ENCODE measurements at regions not wholly inside any gene's neighbourhood (a gene's known extent, or its start where the extent isn't known, plus 50 kb on each side); places are given as distances from the start of the nearest gene placed in this dataset.

DNA sequence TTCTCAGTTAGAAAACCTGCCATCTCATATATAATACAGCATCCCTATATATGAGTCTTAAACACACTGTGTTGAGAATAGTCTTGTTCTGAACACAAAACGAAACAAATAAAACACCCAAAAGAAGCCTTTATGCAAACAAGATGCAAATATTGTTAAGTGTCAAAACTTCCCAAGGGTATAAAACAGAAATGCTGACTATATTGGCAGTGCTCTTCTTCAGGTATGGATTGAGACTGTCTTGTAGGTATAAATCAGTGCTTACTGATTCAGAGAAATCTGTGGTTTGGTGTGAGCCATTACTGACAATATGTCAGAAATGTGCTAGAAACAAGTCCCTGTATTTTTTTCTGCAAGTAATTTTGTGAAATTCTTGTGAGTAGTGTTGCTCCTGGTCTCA lies 82.8 kb upstream of the CTSO start:
- Mint-ChIP-seq H3K27ac (no peak overlapping the region), H3K27me3 (peaks cover 1 to 19% (median 8%) of the 10 kb centered on the region in 5 donors), H3K4me1 (no peaks in the 10 kb centered on the region), H3K36me3 (no peaks in the 10 kb centered on the region), H3K4me3 (no peak overlapping the region), H3K9me3 (peaks cover 0 to 3% (median 0%) of the 10 kb centered on the region in 9 donors)
- POLR2A ChIA-PET: no interaction called here
- DNase-seq: no peak
- no peak for ATAC-seq

DNA sequence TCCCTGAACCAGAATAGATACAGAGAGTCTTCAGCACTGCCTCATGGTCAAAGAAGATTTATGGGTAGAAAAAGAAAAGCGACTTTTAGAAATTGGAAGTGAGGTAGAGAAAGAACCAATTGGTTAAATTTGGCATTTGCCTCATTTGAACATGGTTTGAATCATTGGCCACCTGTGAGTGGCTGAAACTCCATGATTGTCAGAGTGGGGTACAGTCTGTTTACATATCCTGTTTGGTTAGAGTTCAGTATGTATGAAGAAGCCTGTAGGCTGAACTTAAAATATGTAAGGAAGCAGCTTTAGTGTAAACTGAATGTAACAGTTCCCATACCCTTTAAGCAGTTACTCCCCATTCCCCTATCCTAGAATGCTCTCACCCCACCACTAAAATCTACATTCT lies 76.0 kb upstream of the CTSO start:
- no peaks in the 10 kb centered on the region for H3K36me3 Mint-ChIP-seq
- H3K27ac Mint-ChIP-seq: no peak overlapping the region
- POLR2A ChIA-PET: no interaction called here
- H3K4me1 Mint-ChIP-seq: no peaks in the 10 kb centered on the region
- DNase-seq: no peak
- H3K4me3 Mint-ChIP-seq: no peak overlapping the region
- ATAC-seq: no peak
- peaks cover 0 to 12% (median 1%) of the 10 kb centered on the region in 5 donors for H3K27me3 Mint-ChIP-seq
- H3K9me3 Mint-ChIP-seq: no peaks in the 10 kb centered on the region

GRCh38 chr4:156021298-156021697 lies 67.6 kb upstream of the CTSO start:
- H3K36me3 Mint-ChIP-seq: no peaks in the 10 kb centered on the region

GRCh38 chr4:156019246-156019645 lies 65.6 kb upstream of the CTSO start:
- Mint-ChIP-seq H3K4me3 (no peak overlapping the region), H3K36me3 (no peaks in the 10 kb centered on the region), H3K4me1 (no peaks in the 10 kb centered on the region), H3K9me3 (no peaks in the 10 kb centered on the region), H3K27me3 (peaks cover 0 to 10% (median 0%) of the 10 kb centered on the region in 5 donors), H3K27ac (no peak overlapping the region)
- POLR2A ChIA-PET: no interaction called here
- no peak for ATAC-seq
- DNase-seq: no peak

More at GRCh38 chr4:156021298-156021697, 67.6 kb upstream of the CTSO start:
- DNase-seq: no peak
- peaks cover 0 to 10% (median 0%) of the 10 kb centered on the region in 5 donors for H3K27me3 Mint-ChIP-seq
- ATAC-seq: no peak
- no peaks in the 10 kb centered on the region for H3K4me1 Mint-ChIP-seq
- H3K4me3 Mint-ChIP-seq: no peak overlapping the region
- H3K27ac Mint-ChIP-seq: no peak overlapping the region
- H3K9me3 Mint-ChIP-seq: no peaks in the 10 kb centered on the region
- POLR2A ChIA-PET: no interaction called here

DNA sequence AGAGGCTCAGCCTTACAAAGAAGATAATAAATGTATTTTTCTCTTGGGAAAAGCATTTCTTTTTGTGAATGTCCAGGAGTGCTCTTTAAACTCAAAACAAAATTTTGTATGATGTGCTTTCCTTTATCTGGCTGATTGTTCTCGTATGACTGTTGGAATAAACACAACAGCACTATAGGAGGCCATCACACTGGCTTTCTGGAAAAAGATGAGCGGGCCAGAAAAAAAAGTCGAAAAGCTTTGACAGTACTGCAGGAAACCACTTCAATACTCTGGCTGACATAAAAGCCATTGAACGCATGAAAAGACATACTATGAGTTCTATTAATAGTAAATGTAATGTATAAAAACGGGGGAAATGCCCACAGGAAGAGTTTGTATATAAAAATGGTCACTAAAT lies 64.7 kb upstream of the CTSO start:
- Mint-ChIP-seq H3K4me3 (no peak overlapping the region), H3K4me1 (no peaks in the 10 kb centered on the region), H3K9me3 (peaks cover 0 to 4% (median 0%) of the 10 kb centered on the region in 9 donors), H3K27ac (no peak overlapping the region), H3K36me3 (no peaks in the 10 kb centered on the region), H3K27me3 (peaks cover 0 to 10% (median 0%) of the 10 kb centered on the region in 5 donors)
- ATAC-seq: no peak
- DNase-seq: no peak
- POLR2A ChIA-PET: no interaction called here

GRCh38 chr4:156015781-156016180 lies 62.1 kb upstream of the CTSO start:
- no peak for ATAC-seq
- H3K4me3 Mint-ChIP-seq: no peak overlapping the region
- DNase-seq: no peak
- peaks cover 0 to 10% (median 0%) of the 10 kb centered on the region in 9 donors for H3K9me3 Mint-ChIP-seq
- H3K4me1 Mint-ChIP-seq: no peaks in the 10 kb centered on the region
- no peak overlapping the region for H3K27ac Mint-ChIP-seq
- POLR2A ChIA-PET: no interaction called here
- no peaks in the 10 kb centered on the region for H3K36me3 Mint-ChIP-seq
- H3K27me3 Mint-ChIP-seq: peaks cover 0 to 5% (median 2%) of the 10 kb centered on the region in 5 donors

DNA sequence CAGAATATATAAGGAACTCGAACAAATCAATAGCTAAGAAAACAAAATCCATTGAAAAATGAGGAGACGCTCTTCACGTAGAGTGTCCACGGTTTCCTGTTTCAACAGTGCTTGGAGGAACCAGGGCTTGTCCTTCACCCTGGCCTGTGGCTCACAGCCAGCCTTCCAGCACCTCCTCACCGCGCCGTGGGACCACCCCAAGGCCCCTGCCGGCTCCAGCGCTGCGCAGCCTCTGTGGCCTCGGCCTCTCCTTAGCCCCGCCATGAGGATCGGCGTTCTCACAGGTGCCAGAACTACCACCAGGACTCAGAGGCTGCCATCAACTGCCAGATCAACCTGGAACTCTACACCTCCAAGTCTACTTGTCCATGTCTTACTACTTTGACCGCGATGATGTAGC lies 52.5 kb upstream of the CTSO start:
- no peak for ATAC-seq
- Mint-ChIP-seq H3K27ac (no peak overlapping the region), H3K4me1 (no peaks in the 10 kb centered on the region), H3K36me3 (no peaks in the 10 kb centered on the region), H3K4me3 (no peak overlapping the region), H3K27me3 (peaks cover 3 to 15% (median 8%) of the 10 kb centered on the region in 5 donors), H3K9me3 (peaks cover 0 to 13% (median 2%) of the 10 kb centered on the region in 9 donors)
- no peak for DNase-seq
- POLR2A ChIA-PET: no interaction called here
